OCI-LY1 (cell line): ENCODE measurements at regions not wholly inside any gene's neighbourhood (a gene's known extent, or its start where the extent isn't known, plus 50 kb on each side); places are given as distances from the start of the nearest gene placed in this dataset.

Source experiments
- CTCF ChIP-seq: fragments of 200-600 bp; sonication (generic), shearing (Covaris generic); IDR thresholded peaks from 2 replicates; pipeline ENCODE4 v1.5.1; 2017; ENCODE audit warnings: mild to moderate bottlenecking, antibody characterized with exemption, low read length, moderate library complexity, mixed read lengths
- EZH2 ChIP-seq: fragments of 200-600 bp; sonication (generic), shearing (Covaris generic); IDR thresholded peaks from 2 replicates; pipeline ENCODE4 v1.8.0; 2017; ENCODE audit warnings: borderline replicate concordance, mixed run types, mild to moderate bottlenecking, antibody characterized with exemption, low read length, moderate library complexity, mixed read lengths

- TF ChIP-seq CTCF (no peak), EZH2 (no peak)
These were observed 382.7 kb downstream of the GBE1 start for GRCh38 chr3:81378552-81379293.
